HEK293T (cell line): ENCODE measurements at regions not wholly inside any gene's neighbourhood (a gene's known extent, or its start where the extent isn't known, plus 50 kb on each side); places are given as distances from the start of the nearest gene placed in this dataset.

Source experiments
- ARNT ChIP-seq: fragments of 450-650 bp; IDR thresholded peaks from 2 replicates; pipeline ENCODE4 v1.6.1; 2017; ENCODE audit warnings: mild to moderate bottlenecking
- BHLHE40 ChIP-seq: fragments of 450-650 bp; IDR thresholded peaks from 2 replicates; pipeline ENCODE4 v1.6.1; 2016; ENCODE audit warnings: mild to moderate bottlenecking, moderate library complexity, borderline replicate concordance
- ELF4 ChIP-seq: fragments of 450-650 bp; IDR thresholded peaks from 2 replicates; pipeline ENCODE4 v1.6.1; 2017; ENCODE audit warnings: antibody characterized with exemption
- FOXK2 ChIP-seq: fragments of 450-650 bp; IDR thresholded peaks from 2 replicates; pipeline ENCODE4 v1.6.1; 2016; ENCODE audit warnings: mild to moderate bottlenecking
- FOXM1 ChIP-seq: fragments of 450-650 bp; IDR thresholded peaks from 2 replicates; pipeline ENCODE4 v1.6.1; 2017; ENCODE audit warnings: mild to moderate bottlenecking, borderline replicate concordance
- HDGF ChIP-seq: fragments of 450-650 bp; IDR thresholded peaks from 2 replicates; pipeline ENCODE4 v1.6.1; 2017; ENCODE audit warnings: antibody characterized with exemption, borderline replicate concordance
- SP1 ChIP-seq: fragments of 450-650 bp; IDR thresholded peaks from 2 replicates; pipeline ENCODE4 v1.6.1; 2017
- TF ChIP-seq, protein P1 (sequence below): fragments of 450-650 bp; IDR thresholded peaks from 2 replicates; pipeline ENCODE4 v1.6.1; 2016

DNA sequence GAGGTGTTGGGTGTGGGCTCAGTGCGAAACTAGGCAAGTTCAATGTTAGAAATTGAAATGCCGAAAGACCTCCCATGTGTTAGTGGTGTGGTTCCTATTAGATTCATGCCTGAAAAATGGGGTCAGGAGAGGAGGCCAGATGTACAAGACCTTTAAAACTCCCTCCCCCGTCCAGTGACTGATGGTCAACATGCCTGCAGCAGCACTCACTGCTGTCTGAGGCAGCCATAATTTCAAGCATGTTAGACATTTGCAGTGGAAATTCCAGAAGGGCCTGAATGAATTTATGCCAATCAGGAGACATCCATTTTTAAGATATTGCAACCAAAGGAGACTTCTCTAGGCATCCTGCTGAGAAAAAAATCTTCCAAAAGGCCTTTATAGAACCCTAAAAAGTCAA is 426.9 kb upstream of the NBEA start:
- TF ChIP-seq ARNT (no peak), FOXK2 (no peak), SP1 (no peak), HDGF (no peak), BHLHE40 (no peak), ELF4 (no peak), FOXM1 (no peak)
- TF ChIP-seq, protein P1, sequence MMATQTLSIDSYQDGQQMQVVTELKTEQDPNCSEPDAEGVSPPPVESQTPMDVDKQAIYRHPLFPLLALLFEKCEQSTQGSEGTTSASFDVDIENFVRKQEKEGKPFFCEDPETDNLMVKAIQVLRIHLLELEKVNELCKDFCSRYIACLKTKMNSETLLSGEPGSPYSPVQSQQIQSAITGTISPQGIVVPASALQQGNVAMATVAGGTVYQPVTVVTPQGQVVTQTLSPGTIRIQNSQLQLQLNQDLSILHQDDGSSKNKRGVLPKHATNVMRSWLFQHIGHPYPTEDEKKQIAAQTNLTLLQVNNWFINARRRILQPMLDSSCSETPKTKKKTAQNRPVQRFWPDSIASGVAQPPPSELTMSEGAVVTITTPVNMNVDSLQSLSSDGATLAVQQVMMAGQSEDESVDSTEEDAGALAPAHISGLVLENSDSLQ, result no peak
